ENCODE measurements at regions not wholly inside any gene's neighbourhood (a gene's known extent, or its start where the extent isn't known, plus 50 kb on each side); places are given as distances from the start of the nearest gene placed in this dataset.

DNA sequence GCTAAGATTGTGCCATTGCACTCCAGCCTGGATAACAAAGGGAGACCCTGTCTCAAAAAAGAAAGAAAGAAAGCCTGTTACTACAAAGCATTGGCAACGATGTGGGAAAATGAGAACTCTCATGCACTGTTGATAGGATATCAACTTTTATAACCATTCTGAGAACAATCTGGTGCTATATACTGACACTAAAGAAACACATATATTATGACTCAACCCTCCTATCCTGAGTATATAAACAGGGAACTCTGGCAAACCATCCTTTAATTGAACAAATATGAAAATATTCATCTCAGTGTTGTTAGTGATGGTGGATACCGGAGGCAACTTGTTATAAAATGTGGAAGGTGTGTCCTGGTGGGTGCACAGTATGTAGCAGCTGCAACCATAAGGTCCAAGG is 53.0 kb upstream of the SOD3 start:
- H3K4me3 ChIP-seq, result no peak overlapping the region
- DNase-seq, result no peak
- TF ChIP-seq, protein P1, sequence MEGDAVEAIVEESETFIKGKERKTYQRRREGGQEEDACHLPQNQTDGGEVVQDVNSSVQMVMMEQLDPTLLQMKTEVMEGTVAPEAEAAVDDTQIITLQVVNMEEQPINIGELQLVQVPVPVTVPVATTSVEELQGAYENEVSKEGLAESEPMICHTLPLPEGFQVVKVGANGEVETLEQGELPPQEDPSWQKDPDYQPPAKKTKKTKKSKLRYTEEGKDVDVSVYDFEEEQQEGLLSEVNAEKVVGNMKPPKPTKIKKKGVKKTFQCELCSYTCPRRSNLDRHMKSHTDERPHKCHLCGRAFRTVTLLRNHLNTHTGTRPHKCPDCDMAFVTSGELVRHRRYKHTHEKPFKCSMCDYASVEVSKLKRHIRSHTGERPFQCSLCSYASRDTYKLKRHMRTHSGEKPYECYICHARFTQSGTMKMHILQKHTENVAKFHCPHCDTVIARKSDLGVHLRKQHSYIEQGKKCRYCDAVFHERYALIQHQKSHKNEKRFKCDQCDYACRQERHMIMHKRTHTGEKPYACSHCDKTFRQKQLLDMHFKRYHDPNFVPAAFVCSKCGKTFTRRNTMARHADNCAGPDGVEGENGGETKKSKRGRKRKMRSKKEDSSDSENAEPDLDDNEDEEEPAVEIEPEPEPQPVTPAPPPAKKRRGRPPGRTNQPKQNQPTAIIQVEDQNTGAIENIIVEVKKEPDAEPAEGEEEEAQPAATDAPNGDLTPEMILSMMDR (IDR thresholded peaks at IDR 0.05), result no peak
- no peak for TF ChIP-seq EP300 (IDR thresholded peaks at IDR 0.05)
- TF ChIP-seq POLR2A (IDR thresholded peaks at IDR 0.05), result no peak
- TF ChIP-seq POLR2AphosphoS5 (IDR thresholded peaks at IDR 0.05), result no peak
- no peaks in the 10 kb centered on the region for H3K27me3 ChIP-seq
- H3K36me3 ChIP-seq, result no peaks in the 10 kb centered on the region
- H3K9me3 ChIP-seq, result peaks cover 0 to 5% (median 1%) of the 10 kb centered on the region in 4 donors
- no peak for ATAC-seq (ENCODE audit: low FRiP score in 2 of 2)
- 74 to 76% methylated on average over 2 of the region's 2 CpGs for WGBS, 2 donors
- H3K4me1 ChIP-seq, result no peaks in the 10 kb centered on the region
- H3K27ac ChIP-seq, result no peak overlapping the region

DNA sequence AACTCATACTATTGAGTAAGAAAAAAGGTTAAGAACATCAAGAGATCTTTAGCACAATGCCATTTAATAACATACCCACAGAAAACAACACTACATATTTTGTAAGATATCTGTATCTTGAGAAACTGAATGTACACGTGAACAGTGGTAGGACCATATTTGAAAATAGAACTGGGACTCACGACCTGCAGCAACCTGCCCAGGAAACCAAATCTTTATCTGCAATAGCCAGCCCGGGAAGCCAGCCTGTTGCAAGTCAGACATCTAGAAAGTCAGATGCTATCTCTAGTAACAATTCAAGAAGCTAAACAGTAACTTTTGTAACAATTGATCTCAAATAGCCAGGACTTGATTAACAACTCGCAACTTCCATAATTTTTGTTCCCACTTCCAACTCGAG is 52.6 kb upstream of the SOD3 start:
- H3K27me3 ChIP-seq, result no peaks in the 10 kb centered on the region
- peaks cover 0 to 2% (median under 1%) of the 10 kb centered on the region in 4 donors for H3K9me3 ChIP-seq
- ATAC-seq (ENCODE audit: low FRiP score in 2 of 2), result no peak
- no peaks in the 10 kb centered on the region for H3K36me3 ChIP-seq
- no peak overlapping the region for H3K27ac ChIP-seq
- no peak for TF ChIP-seq EP300 (IDR thresholded peaks at IDR 0.05)
- H3K4me3 ChIP-seq, result no peak overlapping the region
- no peak for DNase-seq
- 72 to 74% methylated on average over 5 of the region's 5 CpGs for WGBS, 2 donors
- no peaks in the 10 kb centered on the region for H3K4me1 ChIP-seq

DNA sequence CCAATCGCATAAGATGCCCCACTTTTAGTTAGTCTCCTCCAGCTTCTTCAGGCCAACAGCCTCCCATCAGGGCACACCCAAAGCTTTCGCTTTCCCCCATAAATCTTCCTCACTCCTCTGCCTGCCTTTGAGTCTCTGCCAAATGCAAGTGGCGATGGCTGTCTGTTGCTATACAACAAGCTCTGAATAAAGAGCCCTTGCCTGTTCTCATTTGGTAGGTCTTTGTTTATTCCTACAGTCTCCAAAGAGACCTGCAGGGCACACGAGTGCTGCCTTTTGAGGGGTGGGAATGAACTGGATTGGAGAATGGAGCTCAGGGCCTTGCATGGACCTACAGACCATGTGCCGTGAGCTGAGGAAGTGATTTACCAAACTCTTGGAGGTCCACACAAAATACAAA is 52.2 kb upstream of the SOD3 start:
- WGBS, 2 donors, result 76 to 81% methylated on average over 5 of the region's 5 CpGs
- no peak overlapping the region for H3K4me3 ChIP-seq
- ATAC-seq (ENCODE audit: low FRiP score in 2 of 2) (no peak), DNase-seq (no peak)
- no peaks in the 10 kb centered on the region for H3K4me1 ChIP-seq
- no peaks in the 10 kb centered on the region for H3K9me3 ChIP-seq
- no peaks in the 10 kb centered on the region for H3K36me3 ChIP-seq
- H3K27me3 ChIP-seq, result no peaks in the 10 kb centered on the region
- H3K27ac ChIP-seq, result no peak overlapping the region
- TF ChIP-seq POLR2AphosphoS5 (IDR thresholded peaks at IDR 0.05) (no peak), EP300 (IDR thresholded peaks at IDR 0.05) (no peak), POLR2A (IDR thresholded peaks at IDR 0.05) (no peak)
- TF ChIP-seq, protein P1 (IDR thresholded peaks at IDR 0.05), result no peak

DNA sequence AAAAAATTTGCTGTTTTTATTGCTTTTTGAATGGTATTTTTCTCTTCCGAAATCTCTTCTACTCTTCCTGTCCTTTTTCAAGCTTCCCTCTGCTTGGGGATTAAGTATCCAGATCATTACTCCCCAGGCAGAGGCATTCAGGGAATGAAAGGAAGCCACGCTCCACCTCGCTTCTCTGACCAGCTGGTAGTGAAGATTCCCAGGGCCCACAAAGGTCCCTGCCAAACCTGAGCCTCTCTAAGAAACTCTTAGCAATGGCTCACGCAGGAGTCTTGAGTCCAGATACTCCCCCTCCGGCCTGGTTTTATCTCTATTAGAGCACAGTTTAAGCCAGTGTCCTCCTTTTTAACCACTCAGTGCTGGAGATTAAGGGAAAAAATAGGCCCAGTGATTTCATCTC is 51.4 kb upstream of the SOD3 start:
- Histone ChIP-seq H3K27ac (no peak overlapping the region), H3K4me3 (no peak overlapping the region), H3K36me3 (no peaks in the 10 kb centered on the region), H3K9me3 (no peaks in the 10 kb centered on the region), H3K4me1 (no peaks in the 10 kb centered on the region), H3K27me3 (no peaks in the 10 kb centered on the region)
- no peak for DNase-seq
- WGBS, 2 donors, result 89 to 92% methylated on average over 5 of the region's 5 CpGs
- no peak for ATAC-seq (ENCODE audit: low FRiP score in 2 of 2)
- TF ChIP-seq, protein P1 (IDR thresholded peaks at IDR 0.05), result no peak
- TF ChIP-seq POLR2AphosphoS5 (IDR thresholded peaks at IDR 0.05) (no peak), EP300 (IDR thresholded peaks at IDR 0.05) (no peak), POLR2A (IDR thresholded peaks at IDR 0.05) (no peak)

- Histone ChIP-seq H3K27me3 (no peaks in the 10 kb centered on the region), H3K36me3 (no peaks in the 10 kb centered on the region), H3K4me1 (no peaks in the 10 kb centered on the region), H3K4me3 (no peak overlapping the region), H3K9me3 (no peaks in the 10 kb centered on the region), H3K27ac (no peak overlapping the region)
- DNase-seq (no peak), ATAC-seq (ENCODE audit: low FRiP score in 2 of 2) (no peak)
- 90 to 92% methylated on average over 5 of the region's 5 CpGs for WGBS, 2 donors
- no peak for TF ChIP-seq EP300 (IDR thresholded peaks at IDR 0.05)
- no peak for TF ChIP-seq POLR2A (IDR thresholded peaks at IDR 0.05)
- TF ChIP-seq, protein P1 (IDR thresholded peaks at IDR 0.05), result no peak
- TF ChIP-seq POLR2AphosphoS5 (IDR thresholded peaks at IDR 0.05), result no peak
Measured at GRCh38 chr4:24745172-24745895, 50.0 kb upstream of the SOD3 start.

Data from upper lobe of left lung (tissue), 6 donors.